ENCODE measurements at regions not wholly inside any gene's neighbourhood (a gene's known extent, or its start where the extent isn't known, plus 50 kb on each side); places are given as distances from the start of the nearest gene placed in this dataset.

DNA sequence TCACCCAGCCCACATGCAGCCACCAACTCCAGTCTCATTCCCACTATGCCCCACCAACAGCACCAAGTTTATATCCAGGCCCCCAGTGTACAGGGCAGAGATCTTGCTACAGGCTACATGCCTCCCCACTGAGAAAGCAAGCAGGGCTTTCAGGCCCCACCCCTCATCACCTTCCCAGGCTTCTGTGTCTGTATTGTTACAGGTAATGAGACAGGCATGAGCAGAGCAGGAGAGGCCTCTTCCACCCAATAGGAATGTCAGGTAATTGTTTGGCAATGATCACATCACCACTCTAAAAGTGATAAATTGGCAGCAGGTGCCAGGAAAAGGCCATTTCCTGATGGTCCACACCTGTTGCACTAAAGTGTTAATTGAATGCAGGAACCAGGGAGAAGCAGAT, 102.5 kb downstream of the ZNF518B start:
- H3K27ac ChIP-seq (ENCODE audit: insufficient read length, low read depth, low read length), result no peak overlapping the region
- H3K9me3 Mint-ChIP-seq, result no peaks in the 10 kb centered on the region
- no peak overlapping the region for H3K14ac ChIP-seq (ENCODE audit: insufficient read depth, low read length)
- no peak for DNase-seq
- no peak overlapping the region for H2AFZ ChIP-seq (ENCODE audit: low read length)
- no peak overlapping the region for H2BK5ac ChIP-seq (ENCODE audit: insufficient read length, low read length)
- no peak overlapping the region for H3K4me2 ChIP-seq (ENCODE audit: insufficient read depth, insufficient read length, low read length)
- H3K23me2 ChIP-seq (ENCODE audit: insufficient read length, low read depth, low read length, poor library complexity, severe bottlenecking), result no peaks in the 10 kb centered on the region
- H3K36me3 Mint-ChIP-seq (ENCODE audit: insufficient read depth in 1 of 3, low read depth in 3 of 3), result no peaks in the 10 kb centered on the region; a peak in 1 of 7 replicates
- H4K91ac ChIP-seq (ENCODE audit: insufficient read length, low read depth, low read length), result no peak overlapping the region
- H4K20me1 ChIP-seq (ENCODE audit: control insufficient read depth, insufficient read depth, insufficient read length), result no peaks in the 10 kb centered on the region
- no peak overlapping the region for H3K9ac ChIP-seq (ENCODE audit: extremely low read depth, insufficient read length, low read length)
- H2AK5ac ChIP-seq (ENCODE audit: insufficient read length, low read length), result no peak overlapping the region
- H3K4ac ChIP-seq (ENCODE audit: low read depth, low read length), result no peak overlapping the region
- H3K23ac ChIP-seq (ENCODE audit: insufficient read length, low read depth, low read length), result no peak overlapping the region
- TF ChIP-seq, protein P1, sequence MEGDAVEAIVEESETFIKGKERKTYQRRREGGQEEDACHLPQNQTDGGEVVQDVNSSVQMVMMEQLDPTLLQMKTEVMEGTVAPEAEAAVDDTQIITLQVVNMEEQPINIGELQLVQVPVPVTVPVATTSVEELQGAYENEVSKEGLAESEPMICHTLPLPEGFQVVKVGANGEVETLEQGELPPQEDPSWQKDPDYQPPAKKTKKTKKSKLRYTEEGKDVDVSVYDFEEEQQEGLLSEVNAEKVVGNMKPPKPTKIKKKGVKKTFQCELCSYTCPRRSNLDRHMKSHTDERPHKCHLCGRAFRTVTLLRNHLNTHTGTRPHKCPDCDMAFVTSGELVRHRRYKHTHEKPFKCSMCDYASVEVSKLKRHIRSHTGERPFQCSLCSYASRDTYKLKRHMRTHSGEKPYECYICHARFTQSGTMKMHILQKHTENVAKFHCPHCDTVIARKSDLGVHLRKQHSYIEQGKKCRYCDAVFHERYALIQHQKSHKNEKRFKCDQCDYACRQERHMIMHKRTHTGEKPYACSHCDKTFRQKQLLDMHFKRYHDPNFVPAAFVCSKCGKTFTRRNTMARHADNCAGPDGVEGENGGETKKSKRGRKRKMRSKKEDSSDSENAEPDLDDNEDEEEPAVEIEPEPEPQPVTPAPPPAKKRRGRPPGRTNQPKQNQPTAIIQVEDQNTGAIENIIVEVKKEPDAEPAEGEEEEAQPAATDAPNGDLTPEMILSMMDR (conservative IDR thresholded peaks at IDR 0.05), result no peak
- H3K9me3 ChIP-seq (ENCODE audit: control insufficient read depth, low read depth, low read length), result no peaks in the 10 kb centered on the region
- H3K18ac ChIP-seq (ENCODE audit: insufficient read length, low read depth, low read length), result no peak overlapping the region
- no peak overlapping the region for H4K5ac ChIP-seq (ENCODE audit: insufficient read length, low read depth, low read length)
- H3K27ac Mint-ChIP-seq, result no peak overlapping the region
- H3K4me1 ChIP-seq (ENCODE audit: insufficient read depth, low read length), result no peaks in the 10 kb centered on the region
- H3K79me1 ChIP-seq (ENCODE audit: insufficient read depth, low read depth, low read length, poor library complexity, severe bottlenecking), result no peaks in the 10 kb centered on the region
- no peak overlapping the region for H2BK15ac ChIP-seq (ENCODE audit: low read depth, low read length)
- H3K4me1 Mint-ChIP-seq, result peaks cover 0 to 3% of the 10 kb centered on the region in 2 experiments; a peak in 3 of 4 replicates
- no peaks in the 10 kb centered on the region for H3K79me2 ChIP-seq (ENCODE audit: insufficient read depth, low read length)
- H2BK120ac ChIP-seq (ENCODE audit: low read depth, low read length, poor library complexity, severe bottlenecking), result no peak overlapping the region
- no peak overlapping the region for H3T11ph ChIP-seq (ENCODE audit: low read length)
- H3K56ac ChIP-seq (ENCODE audit: insufficient read length, low read depth, low read length), result no peak overlapping the region
- no peaks in the 10 kb centered on the region for H3K27me3 ChIP-seq (ENCODE audit: insufficient read depth, low read length)
- no peak overlapping the region for H2BK12ac ChIP-seq (ENCODE audit: insufficient read length, low read depth, low read length)
- peaks cover 8% of the 10 kb centered on the region; the same call in 1 of the 2 replicates for H3K27me3 Mint-ChIP-seq (ENCODE audit: low read depth)
- H4K8ac ChIP-seq (replicated peaks; ENCODE audit: insufficient read length, low read depth, low read length), result no peak overlapping the region
- H3K4me3 Mint-ChIP-seq, result no peak overlapping the region; a peak in 1 of 5 replicates
- no peak overlapping the region for H2BK20ac ChIP-seq (ENCODE audit: low read depth, low read length, poor library complexity, severe bottlenecking)
